NT2/D1 (cell line): ENCODE measurements at regions not wholly inside any gene's neighbourhood (a gene's known extent, or its start where the extent isn't known, plus 50 kb on each side); places are given as distances from the start of the nearest gene placed in this dataset.

Experiments
- DNase-seq: peaks from one replicate; pipeline ENCODE4 v3.0.0-alpha.2; 2011; ENCODE audit warnings: low read depth, low spot score
- H3K27me3 ChIP-seq: 2 replicates; pipeline ENCODE4 v1.6.0; 2011; ENCODE audit warnings: mild to moderate bottlenecking; ENCODE audit not compliant: insufficient read length, insufficient read depth
- H3K36me3 ChIP-seq: 2 replicates; pipeline ENCODE4 v1.6.1; 2011; ENCODE audit warnings: mild to moderate bottlenecking, low read length, mixed read lengths; ENCODE audit not compliant: insufficient read depth, insufficient read length
- H3K4me1 ChIP-seq: 2 replicates; pipeline ENCODE4 v1.5.1; 2011; ENCODE audit not compliant: insufficient read depth, insufficient read length
- H3K4me3 ChIP-seq: 2 replicates; pipeline ENCODE4 v1.5.1; 2011; ENCODE audit warnings: low read depth; ENCODE audit not compliant: insufficient read length
- H3K9ac ChIP-seq: 2 replicates; pipeline ENCODE4 v1.6.0; 2011; ENCODE audit warnings: low read depth; ENCODE audit not compliant: insufficient read length
- H3K9me3 ChIP-seq: 2 replicates; pipeline ENCODE4 v1.5.1; 2011; ENCODE audit warnings: mild to moderate bottlenecking, low read length; ENCODE audit not compliant: insufficient read depth
- SUZ12 ChIP-seq: IDR thresholded peaks from 2 replicates; pipeline ENCODE4 v1.6.1; 2011; ENCODE audit not compliant: insufficient read length, insufficient read depth; ENCODE audit errors: extremely low read depth
- YY1 ChIP-seq: IDR thresholded peaks from 2 replicates; pipeline ENCODE4 v1.6.1; 2011; ENCODE audit not compliant: insufficient read length, insufficient read depth
- ZNF274 ChIP-seq: IDR thresholded peaks from 2 replicates; pipeline ENCODE4 v1.6.1; 2011; ENCODE audit warnings: mild to moderate bottlenecking, low read depth, low read length

GRCh38 chr7:415646-416525 is 103.8 kb downstream of the PDGFA start:
- peaks cover 5% of the 10 kb centered on the region for H3K27me3 ChIP-seq
- H3K4me3 ChIP-seq, result no peak overlapping the region
- no peaks in the 10 kb centered on the region for H3K36me3 ChIP-seq
- H3K4me1 ChIP-seq, result peaks cover 9% of the 10 kb centered on the region
- no peak for TF ChIP-seq SUZ12
- no peak for TF ChIP-seq YY1
- TF ChIP-seq ZNF274, result no peak
- H3K9ac ChIP-seq, result no peak overlapping the region
- no peak for DNase-seq
- peaks cover 22% of the 10 kb centered on the region; the same call in 1 of the 2 replicates for H3K9me3 ChIP-seq

GRCh38 chr7:416761-417624 is 102.7 kb downstream of the PDGFA start:
- H3K4me1 ChIP-seq, result peaks cover 13% of the 10 kb centered on the region
- no peak overlapping the region for H3K9ac ChIP-seq
- peaks cover 22% of the 10 kb centered on the region; the same call in 1 of the 2 replicates for H3K9me3 ChIP-seq
- DNase-seq, result no peak
- no peaks in the 10 kb centered on the region for H3K36me3 ChIP-seq
- no peak overlapping the region for H3K4me3 ChIP-seq
- peaks cover 5% of the 10 kb centered on the region for H3K27me3 ChIP-seq
- TF ChIP-seq SUZ12, result no peak
- 0 out of 2 replicates have a peak, but pooled peaks have one; percentile 27 for TF ChIP-seq ZNF274

- no peaks in the 10 kb centered on the region for H3K36me3 ChIP-seq
- H3K9ac ChIP-seq, result no peak overlapping the region
- peaks cover 22% of the 10 kb centered on the region; the same call in 1 of the 2 replicates for H3K9me3 ChIP-seq
- TF ChIP-seq ZNF274 (no peak), YY1 (no peak), SUZ12 (no peak)
- H3K4me3 ChIP-seq, result no peak overlapping the region
- no peak for DNase-seq
- peaks cover 12% of the 10 kb centered on the region for H3K4me1 ChIP-seq
- no peaks in the 10 kb centered on the region for H3K27me3 ChIP-seq
Observed at GRCh38 chr7:417625-417889, 102.1 kb downstream of the PDGFA start.

GRCh38 chr7:417973-418601 is 101.6 kb downstream of the PDGFA start:
- H3K9me3 ChIP-seq, result peaks cover 22% of the 10 kb centered on the region; the same call in 1 of the 2 replicates
- TF ChIP-seq ZNF274 (no peak), YY1 (no peak), SUZ12 (no peak)
- H3K4me1 ChIP-seq, result peaks cover 12% of the 10 kb centered on the region
- H3K36me3 ChIP-seq, result no peaks in the 10 kb centered on the region
- H3K27me3 ChIP-seq, result no peaks in the 10 kb centered on the region
- no peak overlapping the region for H3K9ac ChIP-seq
- no peak overlapping the region for H3K4me3 ChIP-seq
- DNase-seq, result no peak

GRCh38 chr7:418636-419280 is 100.9 kb downstream of the PDGFA start:
- no peaks in the 10 kb centered on the region for H3K27me3 ChIP-seq
- H3K36me3 ChIP-seq, result no peaks in the 10 kb centered on the region
- H3K4me3 ChIP-seq, result no peak overlapping the region
- peaks cover 22% of the 10 kb centered on the region; the same call in 1 of the 2 replicates for H3K9me3 ChIP-seq
- TF ChIP-seq YY1, result no peak
- TF ChIP-seq ZNF274, result no peak
- no peak for TF ChIP-seq SUZ12
- DNase-seq, result no peak
- H3K4me1 ChIP-seq, result peaks cover 12% of the 10 kb centered on the region
- H3K9ac ChIP-seq, result no peak overlapping the region

- TF ChIP-seq YY1 (no peak), ZNF274 (no peak)
- peaks cover 22% of the 10 kb centered on the region; the same call in 1 of the 2 replicates for H3K9me3 ChIP-seq
- H3K4me1 ChIP-seq, result peaks cover 16% of the 10 kb centered on the region
- no peak for DNase-seq
- no peak overlapping the region for H3K9ac ChIP-seq
- H3K4me3 ChIP-seq, result no peak overlapping the region
- no peaks in the 10 kb centered on the region for H3K27me3 ChIP-seq
- no peaks in the 10 kb centered on the region for H3K36me3 ChIP-seq
Observed at GRCh38 chr7:420142-421093, 99.2 kb downstream of the PDGFA start.
